KMS-11 (cell line): ENCODE measurements at regions not wholly inside any gene's neighbourhood (a gene's known extent, or its start where the extent isn't known, plus 50 kb on each side); places are given as distances from the start of the nearest gene placed in this dataset.

Source experiments
- H2AFZ ChIP-seq: fragments of 200-600 bp; sonication (generic); 2 replicates; pipeline ENCODE4 v1.6.1; 2016; ENCODE audit warnings: antibody characterized with exemption, mixed run types, low read depth
- H3K27ac ChIP-seq: fragments of 200-600 bp; sonication (generic); 2 replicates; pipeline ENCODE4 v1.6.1; 2016; ENCODE audit warnings: mild to moderate bottlenecking, mixed run types
- H3K27me3 ChIP-seq: fragments of 200-600 bp; sonication (generic); 2 replicates; pipeline ENCODE4 v1.6.1; 2017; ENCODE audit warnings: mild to moderate bottlenecking, low read depth, mixed run types, moderate library complexity; ENCODE audit not compliant: insufficient read depth
- H3K36me3 ChIP-seq: fragments of 200-600 bp; sonication (generic); 2 replicates; pipeline ENCODE4 v1.6.1; 2017; ENCODE audit warnings: mild to moderate bottlenecking, mixed run types; ENCODE audit not compliant: insufficient read depth
- H3K4me1 ChIP-seq: fragments of 200-600 bp; sonication (generic); 2 replicates; pipeline ENCODE4 v1.6.1; 2016; ENCODE audit warnings: mild to moderate bottlenecking, low read depth, mixed run types; ENCODE audit not compliant: poor library complexity, severe bottlenecking
- H3K4me2 ChIP-seq: fragments of 200-600 bp; sonication (generic); 2 replicates; pipeline ENCODE4 v1.7.0; 2016; ENCODE audit warnings: mild to moderate bottlenecking, mixed run types
- H3K4me3 ChIP-seq: fragments of 200-600 bp; sonication (generic); IDR thresholded peaks from 2 replicates; pipeline ENCODE4 v1.6.1; 2017; ENCODE audit warnings: low read depth, low read length, mixed read lengths; ENCODE audit not compliant: insufficient read depth
- H3K79me2 ChIP-seq: fragments of 200-600 bp; sonication (generic); 2 replicates; pipeline ENCODE4 v1.6.1; 2016; ENCODE audit warnings: low read depth, mixed run types; ENCODE audit not compliant: insufficient read depth
- H3K9ac ChIP-seq: fragments of 200-600 bp; sonication (generic); 2 replicates; pipeline ENCODE4 v1.6.1; 2016; ENCODE audit warnings: mild to moderate bottlenecking, mixed run types
- H4K20me1 ChIP-seq: fragments of 200-600 bp; sonication (generic); 2 replicates; pipeline ENCODE4 v1.6.1; 2016; ENCODE audit warnings: mild to moderate bottlenecking, mixed run types; ENCODE audit not compliant: insufficient read depth
- TF ChIP-seq, protein P1 (sequence below): fragments of 200-600 bp; sonication (generic); conservative IDR thresholded peaks from 2 replicates; pipeline ENCODE4 v1.6.1; 2017; ENCODE audit warnings: low read depth, mild to moderate bottlenecking, antibody characterized with exemption, low read length, moderate library complexity, mixed read lengths

DNA sequence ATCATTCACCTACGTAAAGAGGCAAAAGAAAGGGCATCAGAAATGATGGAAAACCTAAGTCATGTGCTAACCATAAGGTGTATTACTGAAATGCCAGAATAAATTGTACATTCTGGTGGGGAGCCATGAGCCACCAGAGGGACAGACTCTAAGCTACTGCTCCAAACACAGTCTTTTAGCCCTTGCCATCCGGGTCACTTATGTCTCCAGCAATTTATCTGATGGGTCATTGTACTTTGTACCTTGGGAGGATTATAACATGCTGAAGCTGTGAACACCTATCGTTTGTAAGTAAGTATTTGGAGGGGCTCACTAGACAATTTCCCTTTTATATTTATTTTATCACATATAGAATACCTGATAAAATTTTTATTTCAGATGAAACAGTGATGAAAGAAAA, 495.1 kb downstream of the KIF4B start:
- H3K9ac ChIP-seq, result no peak overlapping the region
- H3K4me1 ChIP-seq, result no peaks in the 10 kb centered on the region
- TF ChIP-seq, protein P1, sequence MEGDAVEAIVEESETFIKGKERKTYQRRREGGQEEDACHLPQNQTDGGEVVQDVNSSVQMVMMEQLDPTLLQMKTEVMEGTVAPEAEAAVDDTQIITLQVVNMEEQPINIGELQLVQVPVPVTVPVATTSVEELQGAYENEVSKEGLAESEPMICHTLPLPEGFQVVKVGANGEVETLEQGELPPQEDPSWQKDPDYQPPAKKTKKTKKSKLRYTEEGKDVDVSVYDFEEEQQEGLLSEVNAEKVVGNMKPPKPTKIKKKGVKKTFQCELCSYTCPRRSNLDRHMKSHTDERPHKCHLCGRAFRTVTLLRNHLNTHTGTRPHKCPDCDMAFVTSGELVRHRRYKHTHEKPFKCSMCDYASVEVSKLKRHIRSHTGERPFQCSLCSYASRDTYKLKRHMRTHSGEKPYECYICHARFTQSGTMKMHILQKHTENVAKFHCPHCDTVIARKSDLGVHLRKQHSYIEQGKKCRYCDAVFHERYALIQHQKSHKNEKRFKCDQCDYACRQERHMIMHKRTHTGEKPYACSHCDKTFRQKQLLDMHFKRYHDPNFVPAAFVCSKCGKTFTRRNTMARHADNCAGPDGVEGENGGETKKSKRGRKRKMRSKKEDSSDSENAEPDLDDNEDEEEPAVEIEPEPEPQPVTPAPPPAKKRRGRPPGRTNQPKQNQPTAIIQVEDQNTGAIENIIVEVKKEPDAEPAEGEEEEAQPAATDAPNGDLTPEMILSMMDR, result no peak
- no peaks in the 10 kb centered on the region for H3K27me3 ChIP-seq
- H3K36me3 ChIP-seq, result no peaks in the 10 kb centered on the region
- H3K4me2 ChIP-seq, result no peak overlapping the region
- H3K79me2 ChIP-seq, result no peaks in the 10 kb centered on the region
- no peak overlapping the region for H2AFZ ChIP-seq
- no peaks in the 10 kb centered on the region for H4K20me1 ChIP-seq
- H3K4me3 ChIP-seq, result no peak overlapping the region
- H3K27ac ChIP-seq, result no peak overlapping the region

- no peak overlapping the region for H3K4me2 ChIP-seq
- no peak overlapping the region for H2AFZ ChIP-seq
- no peak overlapping the region for H3K4me3 ChIP-seq
Measured at GRCh38 chr5:155512329-155512728, 498.8 kb downstream of the KIF4B start.

GRCh38 chr5:155514105-155514563, 500.6 kb downstream of the KIF4B start:
- TF ChIP-seq, protein P1, result no peak
- Histone ChIP-seq H3K4me1 (no peaks in the 10 kb centered on the region), H3K79me2 (no peaks in the 10 kb centered on the region), H3K9ac (no peak overlapping the region), H2AFZ (no peak overlapping the region), H3K36me3 (no peaks in the 10 kb centered on the region), H3K27ac (no peak overlapping the region), H4K20me1 (no peaks in the 10 kb centered on the region), H3K4me2 (no peak overlapping the region), H3K4me3 (no peak overlapping the region), H3K27me3 (no peaks in the 10 kb centered on the region)

More at GRCh38 chr5:155512329-155512728, 498.8 kb downstream of the KIF4B start:
- no peaks in the 10 kb centered on the region for H4K20me1 ChIP-seq
- no peaks in the 10 kb centered on the region for H3K4me1 ChIP-seq
- H3K27me3 ChIP-seq, result no peaks in the 10 kb centered on the region
- H3K36me3 ChIP-seq, result no peaks in the 10 kb centered on the region
- no peaks in the 10 kb centered on the region for H3K79me2 ChIP-seq
- H3K9ac ChIP-seq, result no peak overlapping the region
- H3K27ac ChIP-seq, result no peak overlapping the region
- TF ChIP-seq, protein P1, result no peak

DNA sequence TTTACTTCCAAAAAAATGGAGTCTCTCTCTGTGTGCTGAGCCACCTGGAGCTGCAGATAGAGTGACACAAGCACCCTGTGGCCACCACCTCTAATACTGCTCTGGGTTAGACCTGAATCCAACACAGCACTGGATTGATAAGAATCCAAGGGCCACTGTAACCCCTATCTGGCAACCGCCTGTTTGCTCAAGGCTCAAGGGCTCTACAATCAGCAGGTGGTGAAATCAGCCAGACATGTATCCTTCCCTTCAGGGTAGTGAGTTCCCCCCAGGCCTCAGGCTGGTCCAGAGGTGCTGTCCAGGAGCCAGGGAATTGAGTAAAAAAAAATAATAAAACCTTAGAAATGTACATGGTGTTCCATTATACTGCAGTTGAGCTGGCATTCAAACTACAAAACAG, 509.0 kb downstream of the KIF4B start:
- Histone ChIP-seq H4K20me1 (no peaks in the 10 kb centered on the region), H3K4me1 (no peaks in the 10 kb centered on the region), H3K9ac (no peak overlapping the region), H3K27me3 (no peaks in the 10 kb centered on the region), H3K79me2 (no peaks in the 10 kb centered on the region), H3K4me2 (no peak overlapping the region), H3K27ac (no peak overlapping the region), H3K4me3 (no peak overlapping the region), H3K36me3 (no peaks in the 10 kb centered on the region), H2AFZ (no peak overlapping the region)
- TF ChIP-seq, protein P1, result no peak
